Bronchial epithelial cell (primary cell): ENCODE measurements at regions not wholly inside any gene's neighbourhood (a gene's known extent, or its start where the extent isn't known, plus 50 kb on each side); places are given as distances from the start of the nearest gene placed in this dataset.
"Not testable (repeated sequence)": the region's sequence is repeated elsewhere in the genome, so short reads cannot be mapped to it uniquely, and the experiment has no call there.

Source experiments
- DNase-seq: peaks from one replicate; pipeline ENCODE4 v3.0.0-alpha.2; 2010; ENCODE audit warnings: low read depth
- FAIRE-seq: peaks from 2 replicates; lab custom pipeline; 2011; peaks lifted over from hg19 to GRCh38; lab: Jason Lieb, UNC
- H3K27me3 ChIP-seq: 2 replicates; pipeline ENCODE4 v1.5.1; 2011; ENCODE audit warnings: low read length; ENCODE audit not compliant: control insufficient read depth, insufficient read depth
- H3K36me3 ChIP-seq: 2 replicates; pipeline ENCODE4 v1.5.1; 2011; ENCODE audit warnings: low read length; ENCODE audit not compliant: control insufficient read depth, insufficient read depth
- H3K4me3 ChIP-seq: 2 replicates; pipeline ENCODE4 v1.5.1; 2011; ENCODE audit warnings: mild to moderate bottlenecking, low read depth, low read length, control low read depth
- CTCF ChIP-seq: IDR thresholded peaks from 2 replicates; pipeline ENCODE4 v1.5.1; 2011; ENCODE audit warnings: mild to moderate bottlenecking, moderate library complexity, low read length, control low read depth, inconsistent platforms; ENCODE audit not compliant: insufficient read depth, severe bottlenecking

- Histone ChIP-seq H3K36me3 (no peaks in the 10 kb centered on the region), H3K4me3 (no peak overlapping the region), H3K27me3 (no peaks in the 10 kb centered on the region)
- TF ChIP-seq CTCF = no peak
- FAIRE-seq = no peak
- no peak for DNase-seq
These were observed 78.5 kb downstream of the C9orf152 start for GRCh38 chr9:110129425-110129824.

DNA sequence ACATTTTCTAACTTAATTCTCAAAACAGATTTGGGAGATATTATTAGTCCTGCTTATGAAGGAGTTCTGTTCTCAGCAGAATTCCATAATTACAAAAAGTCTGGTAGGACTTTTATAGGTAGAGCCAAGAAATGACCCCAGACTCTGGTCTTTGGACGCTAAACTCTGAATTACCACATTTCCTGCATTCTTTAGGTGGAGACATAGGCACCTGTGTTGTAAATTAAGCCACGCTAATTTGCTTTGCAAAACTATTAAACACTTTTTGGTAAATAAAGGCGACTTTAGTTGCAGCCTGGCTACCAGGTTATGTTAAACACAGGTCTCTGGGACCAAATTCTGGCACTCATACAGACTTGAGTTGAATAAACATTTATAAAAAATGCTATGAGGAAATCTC lies 77.7 kb downstream of the C9orf152 start:
- FAIRE-seq (no peak), DNase-seq (no peak)
- H3K4me3 ChIP-seq = no peak overlapping the region
- TF ChIP-seq CTCF = no peak
- no peaks in the 10 kb centered on the region for H3K27me3 ChIP-seq
- no peaks in the 10 kb centered on the region for H3K36me3 ChIP-seq

DNA sequence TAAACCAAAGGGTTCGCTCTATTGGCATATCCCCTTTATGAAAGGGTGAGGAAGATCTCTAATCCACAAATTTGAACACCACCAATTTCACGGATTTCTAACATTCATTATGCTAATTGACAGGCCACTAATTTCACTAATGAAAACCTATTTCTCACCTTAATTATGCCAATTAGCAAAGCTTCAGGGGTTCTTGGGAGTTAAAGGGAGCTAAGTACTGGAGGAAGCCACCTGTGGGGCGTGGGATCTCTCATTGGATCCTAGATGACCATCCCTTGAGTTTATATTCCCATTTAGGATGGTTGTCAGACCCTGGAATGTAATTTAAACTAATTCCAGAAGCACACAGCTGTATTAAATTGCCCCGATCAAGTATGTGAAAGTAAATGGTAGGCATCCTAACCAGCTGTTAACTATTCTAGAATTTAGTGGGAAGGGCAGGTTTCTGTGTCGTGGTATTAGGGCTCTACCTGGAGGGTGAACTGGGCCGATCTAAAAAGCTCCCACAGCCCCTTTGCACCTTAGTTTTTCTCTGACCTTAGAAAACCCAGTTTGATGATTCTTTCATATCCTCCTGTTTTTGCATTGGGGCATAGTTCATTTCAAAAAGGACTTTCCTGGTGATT lies 77.1 kb downstream of the C9orf152 start:
- no peaks in the 10 kb centered on the region for H3K27me3 ChIP-seq
- no peak for TF ChIP-seq CTCF
- FAIRE-seq (no peak), DNase-seq (no peak)
- H3K36me3 ChIP-seq = no peaks in the 10 kb centered on the region
- H3K4me3 ChIP-seq = no peak overlapping the region

DNA sequence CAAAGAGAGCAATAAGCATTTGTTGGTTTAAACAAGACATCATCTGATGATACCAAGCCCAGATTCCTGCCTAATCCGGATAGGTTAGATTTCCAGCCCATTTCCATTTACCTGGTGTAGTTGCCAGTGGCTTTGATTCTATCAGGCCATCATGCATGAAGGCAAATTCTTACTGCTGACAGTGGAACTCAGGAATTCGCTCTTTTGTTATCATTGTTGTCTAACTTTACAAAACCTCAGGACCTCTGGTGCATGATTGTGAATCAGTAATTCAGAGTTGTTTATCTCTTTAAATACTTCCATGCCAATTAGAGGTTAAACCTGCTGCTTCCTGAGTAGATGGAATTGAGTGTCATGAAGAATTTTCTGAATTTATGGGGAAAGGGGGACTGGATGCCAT lies 76.5 kb downstream of the C9orf152 start:
- Histone ChIP-seq H3K27me3 (no peaks in the 10 kb centered on the region), H3K4me3 (no peak overlapping the region), H3K36me3 (peaks cover under 1% of the 10 kb centered on the region)
- FAIRE-seq (no peak), DNase-seq (no peak)
- no peak for TF ChIP-seq CTCF

- H3K36me3 ChIP-seq, H3K27me3 ChIP-seq, FAIRE-seq, DNase-seq, H3K4me3 ChIP-seq: not testable (repeated sequence)
These were observed 75.4 kb downstream of the C9orf152 start for GRCh38 chr9:110132531-110132930.

- FAIRE-seq (no peak), DNase-seq (no peak)
- no peaks in the 10 kb centered on the region for H3K27me3 ChIP-seq
- H3K4me3 ChIP-seq = no peak overlapping the region
- no peak for TF ChIP-seq CTCF
- H3K36me3 ChIP-seq = peaks cover 5% of the 10 kb centered on the region
These were observed 74.9 kb downstream of the C9orf152 start for GRCh38 chr9:110133059-110133458.
